ENCODE measurements at regions not wholly inside any gene's neighbourhood (a gene's known extent, or its start where the extent isn't known, plus 50 kb on each side); places are given as distances from the start of the nearest gene placed in this dataset.

GRCh38 chr12:114916124-114916523 is 232.1 kb upstream of the TBX3 start:
- DNase-seq: no peak

DNA sequence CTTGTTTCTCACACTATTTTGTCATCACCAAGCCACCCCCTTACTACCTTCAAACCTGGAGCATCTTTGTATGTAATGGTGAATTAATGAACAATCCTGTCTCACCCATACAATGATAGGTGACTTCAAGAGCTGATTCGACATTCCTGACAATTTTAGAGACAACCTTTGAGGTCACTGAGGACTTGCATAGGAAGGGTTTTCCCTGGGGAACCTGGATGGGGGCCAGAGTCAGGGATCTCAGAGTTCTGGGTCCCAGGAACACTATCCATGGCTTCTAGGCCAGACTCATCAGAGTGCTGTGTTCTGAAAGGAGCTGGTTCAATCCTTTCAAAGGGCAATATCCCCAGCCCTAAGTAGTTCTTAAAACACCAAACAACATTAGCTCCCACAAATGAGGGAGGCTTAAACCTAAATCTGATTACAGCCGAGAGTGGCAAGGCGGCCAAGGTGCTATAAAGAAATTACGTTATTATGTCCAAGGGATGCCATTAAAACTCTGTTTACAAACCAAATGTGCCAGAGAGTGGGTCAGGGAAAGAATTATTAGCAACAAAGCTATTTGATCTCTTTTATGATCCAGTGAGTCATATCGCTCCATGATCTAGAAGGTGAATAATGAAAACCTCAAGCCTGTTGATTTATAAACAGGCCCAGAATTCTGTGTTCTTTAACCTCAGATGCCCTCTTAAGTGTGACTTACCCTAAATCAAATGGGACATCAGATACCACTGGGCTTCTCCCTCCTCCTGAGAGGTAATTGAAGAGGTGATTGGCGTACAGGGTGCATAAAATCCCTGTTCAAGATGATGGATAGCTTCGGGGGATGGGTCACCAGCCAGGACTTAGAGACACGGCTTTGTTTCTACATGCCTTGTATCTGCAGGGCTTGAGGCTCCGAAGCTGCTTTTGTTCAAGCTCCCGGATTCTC is 230.2 kb upstream of the TBX3 start:
- DNase-seq: no peak

DNA sequence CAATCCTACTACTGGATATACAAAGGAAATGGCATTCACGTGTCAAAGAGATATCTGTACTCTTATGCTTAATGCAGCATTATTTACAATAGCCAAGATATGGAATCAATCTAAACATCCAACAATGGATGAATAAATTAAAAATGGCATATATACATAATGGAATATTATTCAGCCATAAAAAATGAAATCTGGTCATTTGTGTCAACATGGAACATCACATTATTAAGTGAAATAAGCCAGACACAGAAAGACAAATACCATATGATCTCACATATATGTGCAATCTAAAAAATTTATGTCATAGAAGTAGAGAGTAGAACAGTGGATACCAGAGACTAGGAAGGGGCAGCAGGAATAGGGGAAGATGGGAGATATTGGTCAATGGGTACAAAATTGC is 228.8 kb upstream of the TBX3 start:
- no peak for DNase-seq

DNA sequence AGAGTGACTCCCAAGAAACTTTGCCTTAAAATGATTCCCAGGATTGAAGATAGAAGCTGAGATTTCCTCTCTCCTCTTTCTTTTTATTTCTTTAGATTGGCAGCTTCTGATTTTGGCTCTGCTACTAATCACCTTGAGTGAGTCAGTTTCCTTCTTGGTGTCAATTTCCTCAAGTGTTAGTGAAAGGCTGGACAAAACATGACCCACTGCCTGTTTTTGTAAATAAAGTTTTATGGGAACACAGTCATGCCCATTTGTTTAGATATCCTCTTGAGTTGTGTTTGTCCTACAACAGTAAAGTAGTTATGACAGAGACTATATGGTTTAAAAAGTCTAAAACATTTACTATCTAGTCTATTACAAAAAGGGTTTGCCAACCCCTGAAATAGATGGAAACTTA is 227.2 kb upstream of the TBX3 start:
- DNase-seq: no peak

DNA sequence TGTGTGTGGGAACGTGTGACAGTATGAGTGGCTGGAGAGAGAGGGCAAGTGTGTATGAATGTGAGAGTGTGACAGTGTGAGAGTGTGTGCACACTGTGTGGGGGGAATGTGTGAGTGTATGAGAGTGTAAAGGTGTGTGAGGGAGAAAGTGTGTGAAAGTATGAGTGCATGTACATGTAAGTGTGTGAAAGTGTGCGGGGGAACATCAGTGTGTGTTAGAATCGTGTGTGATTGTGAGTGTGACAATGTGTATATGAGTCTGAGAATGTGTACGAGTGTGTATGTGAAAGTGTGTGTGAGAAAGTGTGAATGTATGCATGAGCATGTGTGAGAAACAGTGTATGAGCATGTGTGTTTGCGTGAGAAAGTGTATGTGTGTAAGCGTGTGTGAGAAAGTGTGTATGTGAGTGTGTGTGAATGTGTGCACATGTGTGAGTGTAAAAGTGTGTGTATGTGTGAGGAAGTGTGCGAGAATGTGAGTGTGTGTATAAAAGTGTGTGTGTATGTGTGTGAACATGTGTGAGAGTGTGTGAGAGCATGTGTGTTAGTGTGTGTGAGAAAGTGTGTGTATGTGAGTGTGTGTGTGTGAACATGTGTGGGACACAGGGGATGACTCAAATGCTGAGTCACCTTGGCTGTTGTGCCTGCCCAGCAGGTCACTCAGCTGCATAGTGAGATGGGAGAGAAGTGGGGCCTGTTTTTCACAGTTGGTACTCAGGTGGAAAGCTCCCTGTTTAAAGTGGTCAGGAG is 220.5 kb upstream of the TBX3 start:
- no peak for DNase-seq

DNA sequence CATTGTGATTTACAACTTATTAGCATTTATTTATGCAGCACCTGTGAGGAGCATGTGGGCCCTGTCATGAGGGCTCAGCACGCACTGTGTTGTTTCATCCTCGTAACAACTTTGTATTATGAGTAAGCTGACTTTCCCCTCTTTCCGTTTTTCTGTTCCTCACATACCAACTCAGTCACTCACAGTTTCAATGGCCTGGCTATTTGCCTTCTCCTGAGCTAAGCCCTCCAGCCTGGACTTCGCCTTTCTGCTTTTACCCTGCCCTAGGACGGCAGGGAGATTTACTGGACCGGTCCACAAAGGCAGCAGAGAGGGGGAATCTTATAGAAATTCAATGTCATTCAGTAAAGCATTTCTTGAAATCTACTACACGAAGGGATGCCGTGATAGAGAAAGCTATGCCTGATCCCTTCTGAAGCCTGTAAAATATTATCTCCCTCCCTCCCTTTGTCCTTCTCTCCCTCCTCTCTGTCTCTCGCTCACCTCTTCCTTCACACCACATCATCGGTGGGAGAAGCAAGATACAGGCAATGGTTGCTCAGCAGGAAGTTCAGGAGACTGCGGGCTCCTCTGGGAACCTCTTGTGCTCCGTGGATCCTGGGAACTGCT is 219.2 kb upstream of the TBX3 start:
- no peak for DNase-seq

DNA sequence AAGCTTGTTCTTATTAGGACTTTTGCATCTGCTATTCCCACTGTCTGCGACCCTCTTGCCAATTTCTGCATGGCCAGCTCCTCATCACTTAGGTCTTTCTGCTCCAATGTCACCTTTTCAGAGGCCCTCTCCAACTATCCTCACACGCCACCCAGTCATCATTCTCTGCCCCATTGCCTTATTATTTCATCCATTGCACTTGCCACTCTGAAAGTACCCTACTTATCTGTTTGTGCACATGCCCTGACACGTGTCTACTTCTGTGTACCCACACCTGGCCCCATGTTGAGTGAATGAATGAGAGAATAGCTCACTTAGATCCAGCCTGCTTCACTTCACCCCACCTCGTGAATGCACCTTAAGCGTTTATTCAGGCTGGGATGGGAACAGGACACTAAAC is 218.7 kb upstream of the TBX3 start:
- DNase-seq: no peak

GRCh38 chr12:114901316-114901715 is 217.3 kb upstream of the TBX3 start:
- no peak for DNase-seq

GRCh38 chr12:114898159-114898558 is 214.2 kb upstream of the TBX3 start:
- DNase-seq: no peak

DNA sequence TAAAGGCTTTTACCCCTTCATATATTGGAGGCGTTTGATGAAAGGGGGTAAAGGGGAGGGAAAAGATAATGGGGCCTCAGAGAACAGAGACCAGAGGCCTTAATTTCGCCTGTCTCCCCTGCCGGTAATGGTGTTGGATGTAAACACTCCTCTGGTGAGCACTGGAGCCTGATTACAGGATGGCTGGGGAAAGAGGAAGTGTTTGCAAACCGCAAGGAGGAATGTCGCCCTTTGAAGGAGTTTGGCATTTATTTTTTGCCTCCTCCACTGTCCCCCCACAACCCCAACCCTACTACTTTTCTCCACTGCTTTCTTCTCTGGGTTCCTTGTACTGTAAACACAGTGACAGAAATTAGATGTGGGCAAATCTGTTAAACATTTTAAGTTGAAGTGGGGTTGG is 211.9 kb upstream of the TBX3 start:
- no peak for DNase-seq

DNA sequence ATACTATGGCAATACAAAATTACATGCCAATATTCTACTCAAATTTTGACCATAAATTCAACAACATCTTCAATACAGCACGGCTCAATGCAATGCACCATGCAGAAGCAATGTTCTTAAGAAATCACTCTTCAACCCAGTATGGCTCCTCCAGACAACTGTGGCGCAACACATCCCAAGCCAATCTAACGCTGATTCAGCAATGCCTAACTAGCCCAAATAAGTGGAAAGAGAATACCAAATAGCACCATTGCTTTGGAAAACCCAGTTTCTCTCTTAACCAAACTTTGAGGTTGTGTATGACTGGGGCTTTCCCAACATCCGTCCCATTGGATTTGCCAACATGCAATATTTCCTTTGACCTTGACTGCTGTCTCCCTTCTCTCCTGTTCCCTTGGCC is 211.1 kb upstream of the TBX3 start:
- no peak for DNase-seq

GRCh38 chr12:114894076-114894475 is 210.1 kb upstream of the TBX3 start:
- no peak for DNase-seq

DNA sequence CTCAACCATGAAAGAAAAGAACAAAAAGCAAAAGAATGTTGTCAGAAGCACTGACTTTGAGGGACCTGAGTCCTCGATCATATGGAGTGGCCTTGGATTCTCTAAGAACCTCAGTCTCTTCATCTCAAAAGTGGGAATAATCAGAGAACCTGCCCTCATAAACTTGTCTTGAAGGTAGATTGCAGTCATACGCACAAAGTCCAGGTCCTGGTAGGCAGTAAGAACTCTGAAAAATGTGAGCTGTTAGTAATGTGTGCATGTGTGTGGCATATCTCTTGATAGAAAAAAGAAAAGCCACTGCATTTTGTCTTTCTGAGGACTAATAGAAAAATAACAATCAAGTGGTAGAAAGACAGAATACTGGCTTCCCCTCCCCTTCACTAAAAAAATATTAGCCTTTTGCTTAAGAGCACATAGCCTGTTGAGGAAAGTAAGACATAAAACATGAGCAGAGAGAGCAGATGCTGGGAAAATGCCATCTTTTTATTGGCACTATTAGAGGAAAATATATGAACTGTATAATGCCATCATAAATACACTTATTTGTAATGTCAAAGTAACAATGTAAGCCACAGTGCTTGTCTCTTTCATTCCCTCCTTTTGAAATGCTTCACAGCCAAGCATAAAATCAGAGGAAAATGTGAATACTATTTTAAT is 205.1 kb upstream of the TBX3 start:
- no peak for DNase-seq

DNA sequence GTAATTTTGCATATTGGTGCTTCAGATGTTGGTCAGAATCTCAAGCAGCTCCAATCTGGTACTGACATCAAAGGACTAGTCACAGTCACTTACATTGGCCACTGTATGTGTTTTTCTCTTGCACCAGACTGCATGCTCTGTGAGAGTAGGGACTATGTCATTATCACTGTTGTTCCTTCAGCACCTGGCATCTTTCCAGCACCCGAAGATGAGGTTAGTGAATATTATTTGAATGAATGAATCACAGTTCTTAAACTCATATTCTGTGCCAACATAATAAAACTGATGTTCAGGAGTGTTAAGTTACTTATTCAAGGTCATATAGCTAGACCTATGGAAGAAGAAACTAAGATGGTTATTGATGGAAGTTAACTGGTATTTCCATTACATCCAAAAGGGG is 204.5 kb upstream of the TBX3 start:
- no peak for DNase-seq

- DNase-seq: no peak
These were observed 201.5 kb upstream of the TBX3 start for GRCh38 chr12:114885501-114885900.

DNA sequence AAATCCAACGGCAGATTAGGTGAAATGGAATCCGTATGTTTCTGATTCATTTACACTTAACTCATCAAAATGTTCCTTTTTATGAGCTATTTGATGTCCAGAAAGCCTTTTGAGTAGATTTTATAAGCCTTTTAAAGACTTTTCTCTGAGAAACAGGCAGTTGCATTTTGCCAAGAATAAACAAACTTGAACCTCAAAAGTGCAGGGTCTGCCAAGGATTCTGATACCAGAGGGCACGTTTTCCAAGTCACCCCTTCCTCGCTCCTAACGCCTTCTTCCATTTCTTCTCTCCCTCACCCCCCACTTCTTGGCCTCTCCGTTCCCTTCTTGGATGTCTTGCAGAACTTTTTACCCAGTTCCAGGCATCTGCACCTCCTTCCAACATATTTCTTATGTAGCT is 200.6 kb upstream of the TBX3 start:
- no peak for DNase-seq

- no peak for DNase-seq
These were observed 198.1 kb upstream of the TBX3 start for GRCh38 chr12:114882083-114882482.

DNA sequence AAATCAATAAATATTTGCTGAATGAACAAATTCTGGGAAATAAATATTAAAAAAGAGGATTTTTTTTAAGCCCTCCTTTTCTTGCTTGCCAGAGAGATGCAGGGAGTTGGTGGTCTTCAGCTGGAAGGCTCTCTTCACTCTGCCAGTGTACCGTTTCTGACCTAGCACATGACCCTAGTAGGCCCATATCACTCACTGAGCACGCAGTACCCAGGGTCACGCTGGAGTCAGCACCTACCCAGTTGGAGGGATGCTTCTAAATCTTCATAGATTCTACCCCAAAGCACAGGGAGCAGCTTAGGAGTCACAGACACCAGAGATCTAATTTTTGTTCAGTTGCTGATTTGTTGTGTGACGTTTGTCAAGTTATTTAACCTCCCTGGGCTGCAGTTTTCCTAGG is 195.4 kb upstream of the TBX3 start:
- DNase-seq: no peak

DNA sequence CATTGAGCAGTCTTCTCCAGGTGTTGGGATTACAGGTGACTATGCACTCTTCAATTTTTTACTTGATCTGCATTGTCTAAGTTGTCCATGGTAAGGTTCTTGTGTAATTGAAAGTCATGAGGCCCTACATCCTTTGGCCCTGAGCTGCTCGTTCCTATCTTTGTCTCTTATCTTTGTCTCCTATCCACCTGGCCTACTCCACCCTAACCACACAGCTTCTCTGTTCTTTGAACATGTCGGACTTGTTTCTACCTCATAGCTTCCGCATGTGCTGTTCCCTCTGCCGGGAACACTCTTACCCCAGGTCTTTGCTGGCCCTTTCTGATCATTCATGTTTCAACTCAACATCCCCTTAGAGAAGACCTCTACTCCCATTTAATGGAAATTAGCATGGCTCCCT is 194.8 kb upstream of the TBX3 start:
- DNase-seq: no peak

- DNase-seq: no peak
These were observed 193.1 kb upstream of the TBX3 start for GRCh38 chr12:114876968-114877680.

GRCh38 chr12:114875313-114875712 is 191.3 kb upstream of the TBX3 start:
- no peak for DNase-seq

DNA sequence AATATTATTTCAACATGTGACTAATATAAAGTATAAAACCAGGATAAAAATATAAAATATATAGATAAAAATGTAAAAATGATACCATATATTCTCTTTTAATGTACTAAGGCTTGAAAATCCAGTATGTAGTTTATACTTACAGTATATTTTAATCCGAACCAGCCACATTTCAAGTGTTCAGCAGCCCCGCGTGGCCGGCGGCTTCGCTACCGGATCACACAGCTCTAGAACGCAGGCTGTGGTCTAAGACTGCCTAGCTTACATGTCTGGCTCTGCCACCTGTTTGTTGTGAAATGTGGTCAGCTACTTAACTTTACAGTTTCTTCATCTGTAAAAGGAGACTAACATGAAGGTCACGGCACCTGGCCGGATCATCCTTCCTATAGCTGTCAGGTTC is 189.7 kb upstream of the TBX3 start:
- DNase-seq: no peak
